ENCODE measurements at regions not wholly inside any gene's neighbourhood (a gene's known extent, or its start where the extent isn't known, plus 50 kb on each side); places are given as distances from the start of the nearest gene placed in this dataset.

- no peak for TF ChIP-seq CTCF (IDR thresholded peaks at IDR 0.05)
- no peak for TF ChIP-seq POLR2A (IDR thresholded peaks at IDR 0.05)
These were observed 434.7 kb downstream of the EPHA4 start for GRCh38 chr2:221137385-221137784.
